Hematopoietic multipotent progenitor cell treated with erythropoietin and hydrocortisone succinate and interleukin-3 and kit ligand, for 6 days (in vitro differentiated cells): ENCODE measurements at regions not wholly inside any gene's neighbourhood (a gene's known extent, or its start where the extent isn't known, plus 50 kb on each side); places are given as distances from the start of the nearest gene placed in this dataset.
"Not testable (repeated sequence)": the region's sequence is repeated elsewhere in the genome, so short reads cannot be mapped to it uniquely, and the experiment has no call there.

Experiments
- DNase-seq: peaks from one replicate; pipeline ENCODE4 v3.0.0-alpha.2; 2015

DNA sequence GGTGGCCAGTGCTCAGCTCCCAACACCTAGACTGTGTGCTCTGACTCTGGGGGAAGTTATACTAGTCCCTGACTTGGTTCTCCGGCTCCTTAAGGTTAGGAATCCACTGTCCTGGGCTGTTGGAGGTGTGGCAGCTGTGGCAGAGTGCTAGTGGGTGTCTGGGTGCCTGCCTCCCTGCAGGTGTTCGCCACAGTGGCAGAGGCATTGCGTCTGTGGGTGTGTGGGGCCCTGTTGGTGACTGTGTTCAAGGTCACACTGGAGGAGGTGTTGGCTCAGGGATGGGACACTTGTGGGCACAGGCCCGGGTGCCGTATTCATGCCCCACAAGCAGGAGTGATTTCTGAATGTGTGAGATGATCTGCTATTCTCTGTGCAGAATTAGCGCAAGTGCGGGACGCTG lies 467.4 kb downstream of the TMEM121 start:
- DNase-seq, result no peak

DNA sequence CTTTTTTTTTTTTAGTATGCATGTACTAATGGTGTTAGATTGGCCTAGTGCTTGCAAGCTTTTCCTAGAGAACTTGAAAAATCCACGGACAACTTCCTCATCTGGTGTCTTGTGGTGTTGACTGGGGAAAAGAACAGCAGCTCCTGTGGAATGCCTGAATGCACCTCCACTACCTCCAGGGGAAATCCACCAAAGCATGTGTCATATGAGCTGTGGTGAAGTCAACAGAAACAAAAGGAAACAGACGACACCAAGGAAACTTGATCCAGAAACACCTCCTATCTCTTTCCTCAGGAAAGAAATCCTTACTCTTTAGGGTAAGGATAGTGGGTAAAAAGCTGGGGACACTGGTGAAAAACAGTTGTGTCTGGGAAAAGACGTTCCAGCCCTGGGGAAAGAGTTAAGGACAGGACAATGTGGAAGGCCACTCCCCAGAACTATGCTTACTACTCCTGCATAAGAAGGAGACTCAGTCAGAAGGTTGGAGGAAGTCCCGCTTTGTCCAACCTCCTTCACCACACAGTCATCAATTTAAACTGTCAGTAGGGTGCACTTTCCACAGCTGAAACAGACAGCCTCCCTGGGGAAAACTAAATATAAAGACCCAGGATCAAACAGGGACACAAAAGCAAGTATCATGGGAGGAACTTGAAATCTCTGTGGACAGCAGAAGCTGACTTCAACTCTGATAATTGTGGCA lies 468.8 kb downstream of the TMEM121 start:
- DNase-seq, result not testable (repeated sequence)

DNA sequence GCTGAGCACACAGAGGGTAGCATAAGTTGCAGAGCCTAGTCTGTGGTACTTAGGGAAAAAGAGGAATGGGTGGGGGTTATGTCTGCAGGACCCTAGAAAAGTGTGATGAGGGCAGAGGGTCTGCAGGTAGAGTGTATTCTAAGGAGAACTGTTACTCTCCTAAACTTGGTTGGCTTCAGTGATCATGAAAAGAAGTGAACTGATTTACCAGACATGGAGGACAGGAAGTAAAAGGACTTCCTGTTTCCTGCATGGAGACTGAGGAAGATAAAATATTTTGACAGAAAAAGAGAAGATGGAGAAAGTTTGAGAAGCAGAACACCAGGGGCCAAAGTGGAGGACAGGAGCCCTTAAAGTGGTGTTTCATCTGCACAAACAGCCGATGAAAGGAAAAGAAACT lies 472.2 kb downstream of the TMEM121 start:
- not testable (repeated sequence) for DNase-seq

DNA sequence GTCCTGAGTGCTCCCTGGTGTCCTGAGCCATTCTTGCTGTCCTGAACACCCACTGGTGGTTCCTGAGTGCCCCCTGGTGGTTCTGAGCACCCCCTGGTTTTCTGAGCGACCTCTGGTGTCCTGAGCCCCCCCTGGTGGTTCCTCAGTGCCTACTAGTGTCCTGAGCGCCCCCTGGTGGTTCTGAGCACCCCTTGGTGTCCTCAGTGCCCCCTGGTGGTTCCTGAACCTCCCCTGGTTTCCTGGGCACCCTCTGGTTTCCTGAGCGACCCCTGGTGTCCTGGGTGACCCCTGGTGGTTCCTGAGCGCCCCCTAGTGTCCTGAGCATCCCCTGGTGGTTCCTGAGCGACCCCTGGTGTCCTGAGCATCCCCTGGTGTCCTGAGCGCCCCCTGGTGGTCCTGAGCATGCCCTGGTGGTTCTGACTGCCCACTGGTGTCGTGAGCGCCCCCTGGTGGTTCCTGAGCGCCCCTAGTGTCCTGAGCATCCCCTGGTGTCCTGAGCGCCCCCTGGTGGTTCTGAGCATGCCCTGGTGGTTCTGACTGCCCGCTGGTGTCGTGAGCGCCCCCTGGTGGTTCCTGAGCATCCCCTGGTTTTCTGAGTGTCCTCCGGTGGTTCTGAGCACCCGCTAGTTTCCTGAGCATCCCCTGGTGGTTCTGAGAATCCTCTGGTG lies 473.1 kb downstream of the TMEM121 start:
- DNase-seq, result peak; percentile 93

DNA sequence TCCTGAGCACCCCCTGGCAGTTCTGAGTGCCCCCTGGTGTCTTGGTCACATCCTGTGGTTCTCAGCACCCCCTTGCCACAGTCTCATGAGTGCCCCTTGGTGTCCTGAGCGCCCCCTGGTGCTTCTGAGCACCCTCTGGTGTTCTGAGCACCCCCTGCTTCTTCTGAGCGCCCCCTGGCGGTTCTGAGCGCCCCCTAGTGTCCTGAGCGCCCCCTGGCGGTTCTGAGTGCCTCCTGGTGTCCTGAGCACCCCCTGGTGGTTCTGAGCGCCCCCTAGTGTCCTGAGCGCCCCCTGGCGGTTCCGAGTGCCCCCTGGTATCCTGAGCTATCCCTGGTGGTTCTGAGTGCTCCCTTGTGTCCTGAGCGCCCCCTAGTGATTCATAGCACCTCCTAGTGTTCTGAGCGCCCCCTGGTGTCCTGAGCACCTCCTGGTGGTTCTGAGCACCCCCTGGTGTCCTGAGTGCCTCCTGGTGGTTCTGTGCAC lies 473.7 kb downstream of the TMEM121 start:
- not testable (repeated sequence) for DNase-seq

DNA sequence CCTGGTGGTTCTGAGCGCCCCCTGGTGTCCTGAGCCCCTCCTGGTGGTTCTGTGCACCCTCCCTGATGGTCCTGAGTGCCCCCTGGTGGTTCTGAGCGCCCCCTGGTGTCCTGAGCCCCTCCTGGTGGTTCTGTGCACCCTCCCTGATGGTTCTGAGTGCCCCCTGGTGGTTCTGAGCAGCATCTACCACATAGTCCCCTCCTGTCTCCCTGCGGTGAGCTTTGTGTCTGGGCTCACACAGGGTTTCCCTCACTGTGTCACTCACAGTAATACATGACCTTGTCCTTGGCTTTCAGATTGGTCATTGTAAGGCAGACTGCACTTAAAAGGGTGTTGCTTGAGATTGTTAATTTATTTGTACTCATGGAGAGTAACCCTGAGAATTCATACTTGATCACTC lies 474.9 kb downstream of the TMEM121 start:
- peak; percentile 29 for DNase-seq

DNA sequence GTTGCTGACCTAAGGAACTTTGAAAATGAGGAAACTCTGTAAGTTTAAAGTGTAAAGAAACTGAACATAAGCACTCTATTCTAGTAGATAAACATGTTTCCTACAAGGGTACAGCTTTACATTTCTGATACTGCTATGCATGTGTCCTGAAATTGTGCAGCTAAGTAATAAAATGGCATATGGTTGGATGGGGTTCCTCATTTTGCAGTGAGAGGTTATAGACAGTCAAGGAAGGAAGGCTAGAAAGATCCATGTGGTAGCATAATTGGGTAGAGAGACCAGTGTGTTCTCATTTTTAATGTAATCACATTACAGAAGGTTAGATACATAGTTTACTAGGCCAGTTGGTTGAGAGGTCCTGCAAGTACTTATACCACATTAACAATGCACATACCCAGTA lies 477.0 kb downstream of the TMEM121 start:
- no peak for DNase-seq

DNA sequence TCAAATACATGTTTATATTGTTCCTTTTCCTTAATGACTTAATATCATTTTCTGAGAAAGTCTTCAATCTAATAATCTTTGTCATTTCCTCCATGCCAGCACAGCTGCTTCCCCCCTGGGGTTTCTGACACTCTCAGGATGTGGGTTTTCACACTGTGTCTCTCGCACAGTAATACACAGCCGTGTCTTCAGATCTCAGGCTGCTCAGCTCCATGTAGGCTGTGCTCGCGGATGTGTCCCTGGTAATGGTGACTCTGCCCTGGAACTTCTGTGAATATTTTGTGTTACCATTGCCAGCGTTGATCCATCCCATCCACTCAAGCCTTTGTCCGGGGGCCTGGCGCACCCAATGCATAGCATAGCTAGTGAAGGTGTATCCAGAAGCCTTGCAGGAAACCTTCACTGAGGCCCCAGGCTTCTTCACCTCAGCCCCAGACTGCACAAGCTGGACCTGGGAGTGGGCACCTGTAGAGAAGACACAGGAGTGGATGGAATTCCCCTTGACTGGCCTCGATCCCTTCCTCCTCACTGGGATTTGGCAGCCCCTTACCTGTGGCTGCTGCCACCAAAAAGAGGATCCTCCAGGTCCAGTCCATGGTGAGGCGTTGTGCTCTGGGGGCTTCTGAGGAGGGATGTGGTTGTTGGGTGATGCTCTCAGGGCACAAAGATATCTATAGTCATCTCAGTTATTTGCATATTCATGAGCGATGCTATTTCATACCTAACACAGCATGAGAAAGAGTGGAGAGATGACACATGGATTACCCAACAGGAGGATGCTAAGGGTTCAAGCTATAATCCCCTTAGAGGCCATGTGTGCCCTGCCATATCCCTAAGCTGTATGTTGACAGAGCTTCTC lies 478.8 kb downstream of the TMEM121 start:
- peak; percentile 46 for DNase-seq

DNA sequence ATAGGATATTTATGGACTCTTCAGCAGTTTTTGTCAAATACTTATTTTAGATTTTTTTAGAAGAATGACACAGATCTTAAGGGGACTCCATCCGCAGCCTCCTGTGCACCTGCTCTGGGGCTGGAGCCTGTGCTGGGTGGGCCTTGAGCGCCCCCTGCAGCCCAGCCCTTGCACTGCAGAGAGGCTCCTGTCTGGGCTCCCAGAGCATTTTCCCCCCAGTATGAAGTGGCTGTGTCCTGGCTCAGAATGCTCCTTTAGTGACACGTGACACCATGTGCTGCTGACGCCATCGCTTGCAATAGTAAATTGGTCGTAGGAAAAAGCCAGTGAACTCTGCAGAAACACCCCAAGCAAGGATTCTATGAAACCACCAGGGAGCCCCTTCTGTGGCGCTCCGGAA lies 479.7 kb downstream of the TMEM121 start:
- DNase-seq, result peak; percentile 55

DNA sequence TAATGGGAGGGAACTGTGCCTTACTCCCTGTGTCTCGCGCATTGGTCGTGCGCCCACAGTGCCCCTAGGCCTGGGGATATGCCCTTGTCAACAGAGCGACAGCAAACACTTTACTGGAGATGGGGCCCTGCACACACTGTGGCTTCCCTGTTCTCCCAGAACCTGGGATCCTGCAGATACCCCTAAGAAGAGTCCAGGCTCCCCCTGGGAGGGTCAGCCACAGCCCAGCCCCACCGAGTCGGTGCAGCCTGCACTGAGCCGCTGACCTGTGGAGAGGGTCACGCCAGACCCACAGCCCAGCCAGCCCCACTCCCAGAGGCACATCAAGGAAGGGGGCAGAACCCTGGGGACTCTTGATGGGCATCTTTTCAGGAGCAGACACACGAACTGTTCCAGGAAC lies 480.3 kb downstream of the TMEM121 start:
- DNase-seq, result not testable (repeated sequence)

DNA sequence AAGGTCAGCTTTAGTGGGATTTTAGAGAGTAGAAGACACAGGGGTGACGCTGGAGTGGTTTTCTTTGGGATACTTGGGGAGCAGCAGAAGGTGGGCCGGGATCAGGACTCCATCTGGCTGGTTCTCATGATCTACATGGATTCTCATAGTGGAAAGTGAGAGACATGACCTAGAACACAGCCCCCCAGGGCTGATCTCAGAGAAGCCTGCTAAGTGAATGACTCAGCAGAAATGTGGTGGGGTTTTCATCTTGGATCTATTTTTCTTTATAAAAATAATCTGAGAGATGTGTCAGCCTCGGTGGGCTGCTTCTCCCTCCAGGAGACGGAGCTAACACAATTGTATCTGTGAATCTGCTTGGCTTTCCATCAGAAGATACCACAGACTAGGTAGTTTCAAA lies 484.4 kb downstream of the TMEM121 start:
- DNase-seq, result no peak

DNA sequence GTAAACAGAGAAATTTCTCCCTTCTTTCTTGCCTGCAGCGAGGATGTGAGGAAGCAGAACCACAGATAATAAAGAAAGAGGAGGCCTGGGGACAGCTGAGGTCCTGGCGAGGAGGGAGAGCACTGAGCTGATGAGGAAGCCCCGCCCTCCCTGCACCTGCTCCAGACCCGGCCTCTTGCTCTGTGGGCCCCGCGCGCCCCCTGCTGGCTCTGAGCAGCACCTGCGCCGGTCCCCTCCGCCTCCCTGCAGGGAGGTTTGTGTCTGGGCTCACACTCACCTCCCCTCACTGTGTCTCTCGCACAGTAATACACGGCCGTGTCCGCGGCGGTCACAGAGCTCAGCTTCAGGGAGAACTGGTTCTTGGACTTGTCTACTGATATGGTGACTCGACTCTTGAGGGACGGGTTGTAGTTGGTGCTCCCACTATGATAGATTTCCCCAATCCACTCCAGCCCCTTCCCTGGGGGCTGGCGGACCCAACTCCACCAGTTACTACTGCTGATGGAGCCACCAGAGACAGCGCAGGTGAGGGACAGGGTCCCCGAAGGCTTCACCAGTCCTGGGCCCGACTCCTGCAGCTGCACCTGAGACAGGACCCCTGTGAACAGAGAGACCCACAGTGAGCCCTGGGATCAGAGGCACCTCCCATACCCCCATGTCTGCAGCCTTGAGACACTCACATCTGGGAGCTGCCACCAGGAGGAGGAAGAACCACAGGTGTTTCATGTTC lies 485.4 kb downstream of the TMEM121 start:
- peak; percentile 75 for DNase-seq

DNA sequence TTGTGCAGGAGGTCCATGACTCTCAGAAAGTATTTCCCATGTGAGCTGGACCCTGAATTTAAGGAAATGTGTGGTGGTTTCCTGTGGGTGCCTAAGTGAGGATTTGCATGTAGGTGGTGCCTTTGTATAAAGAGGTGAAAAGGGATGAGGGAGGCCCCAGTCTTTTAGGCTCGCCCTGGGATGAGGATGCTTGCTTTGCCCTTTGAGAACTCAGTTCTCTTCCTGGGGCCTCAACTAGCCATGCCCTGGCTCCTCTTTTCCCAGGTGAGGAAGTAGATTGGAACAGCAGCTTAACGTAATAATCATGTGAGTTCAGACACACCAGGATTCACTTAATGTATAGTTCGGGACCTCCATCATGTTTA lies 486.0 kb downstream of the TMEM121 start:
- not testable (repeated sequence) for DNase-seq

DNA sequence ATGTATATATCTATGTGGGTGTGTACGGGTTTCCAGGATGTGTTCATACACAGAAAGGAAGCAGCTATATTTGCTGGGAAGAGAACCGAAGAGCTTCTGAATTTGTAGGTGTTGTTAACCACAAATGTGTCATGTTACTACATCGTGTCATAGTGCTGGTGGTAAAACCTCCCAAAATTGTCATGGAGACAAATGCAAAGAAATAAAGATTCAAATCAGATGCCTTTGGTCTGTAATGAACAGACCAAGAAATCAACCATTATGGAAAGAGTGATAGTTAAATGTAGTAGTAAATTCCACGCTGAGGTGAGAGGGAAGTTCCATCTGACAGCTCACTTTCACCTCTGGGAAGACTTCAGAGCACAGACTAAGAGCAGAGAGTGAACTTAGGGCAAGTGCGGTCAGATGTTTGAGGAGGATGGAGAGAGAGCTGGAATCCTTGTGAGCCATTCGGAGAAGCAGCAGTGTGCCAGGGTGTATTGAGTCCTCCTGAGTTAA lies 487.5 kb downstream of the TMEM121 start:
- DNase-seq, result no peak

DNA sequence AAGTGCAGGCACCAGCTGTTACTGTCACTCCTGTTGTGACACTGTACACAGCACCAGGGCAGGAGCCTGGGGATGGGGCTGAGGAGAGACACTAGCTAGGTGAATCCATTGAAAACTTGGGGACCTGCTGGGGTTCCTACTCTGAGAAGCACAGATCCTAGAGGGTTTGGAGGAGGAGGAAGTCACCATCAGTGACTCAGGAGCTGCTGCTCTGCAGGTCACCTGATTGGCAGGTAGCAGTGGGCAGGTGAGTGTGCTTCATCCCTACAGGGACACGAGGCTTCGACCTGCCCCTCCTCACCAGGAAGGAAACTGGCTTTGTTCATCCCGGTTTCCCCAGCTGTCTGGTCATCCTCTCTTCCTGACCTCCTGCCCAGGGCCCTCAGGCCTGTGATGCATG lies 491.6 kb downstream of the TMEM121 start:
- not testable (repeated sequence) for DNase-seq

DNA sequence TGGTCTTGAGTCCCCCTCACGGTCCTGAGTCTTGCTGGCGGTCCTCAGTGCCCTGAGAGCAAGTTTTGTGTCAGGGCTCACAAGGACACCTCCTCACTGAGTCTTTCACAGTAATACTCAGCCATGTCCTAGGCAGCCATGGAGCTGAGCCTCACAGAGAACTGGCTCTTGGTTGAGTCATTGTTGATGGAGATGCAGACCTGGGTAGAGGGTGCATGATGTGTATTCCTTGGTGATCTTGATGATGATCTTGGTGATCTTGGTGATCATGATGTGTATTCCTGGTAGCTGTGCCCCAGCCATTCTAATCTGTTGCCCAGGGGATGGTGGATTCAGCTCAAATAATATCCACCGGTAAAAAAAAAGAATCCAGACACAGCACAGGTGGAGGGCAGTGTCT lies 495.4 kb downstream of the TMEM121 start:
- DNase-seq, result no peak

DNA sequence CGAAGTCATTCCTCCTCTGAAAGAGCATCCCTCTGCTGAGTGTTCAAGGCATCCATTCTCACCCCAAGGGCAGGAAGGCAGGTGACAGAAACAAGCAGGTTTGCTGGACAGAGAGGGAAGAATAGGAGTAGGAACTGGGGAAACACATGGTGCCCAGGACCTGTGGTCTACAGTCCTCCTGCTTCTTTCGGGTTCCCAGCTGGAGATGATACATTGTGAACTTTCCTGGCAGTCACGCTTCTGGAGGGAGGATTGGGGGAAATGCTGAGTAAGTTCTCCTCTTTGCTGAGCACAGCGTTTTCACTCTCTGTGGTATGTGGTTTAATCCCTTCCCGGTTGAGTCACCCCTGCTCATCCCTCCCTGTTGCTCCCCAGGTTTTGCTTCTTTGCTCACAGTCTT lies 496.3 kb downstream of the TMEM121 start:
- not testable (repeated sequence) for DNase-seq

DNA sequence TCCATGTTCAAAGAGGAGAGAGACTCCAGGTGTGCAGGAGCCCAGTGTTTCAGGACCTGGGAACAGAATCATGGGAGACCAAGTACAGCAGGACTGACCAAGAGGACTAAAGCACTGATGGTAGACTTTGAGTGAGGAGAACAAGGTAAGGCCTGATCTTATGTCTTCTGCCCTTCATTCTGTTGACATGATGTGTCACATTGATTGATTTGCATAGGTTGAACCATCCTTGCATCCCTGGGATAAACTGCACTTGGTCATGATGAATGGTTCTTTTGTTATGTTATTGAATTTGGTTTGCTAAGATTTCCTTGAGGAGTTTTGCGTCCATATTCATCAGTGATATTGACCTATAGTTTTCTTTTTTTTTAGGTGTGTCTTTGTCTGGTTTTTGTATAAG lies 497.0 kb downstream of the TMEM121 start:
- DNase-seq, result no peak

DNA sequence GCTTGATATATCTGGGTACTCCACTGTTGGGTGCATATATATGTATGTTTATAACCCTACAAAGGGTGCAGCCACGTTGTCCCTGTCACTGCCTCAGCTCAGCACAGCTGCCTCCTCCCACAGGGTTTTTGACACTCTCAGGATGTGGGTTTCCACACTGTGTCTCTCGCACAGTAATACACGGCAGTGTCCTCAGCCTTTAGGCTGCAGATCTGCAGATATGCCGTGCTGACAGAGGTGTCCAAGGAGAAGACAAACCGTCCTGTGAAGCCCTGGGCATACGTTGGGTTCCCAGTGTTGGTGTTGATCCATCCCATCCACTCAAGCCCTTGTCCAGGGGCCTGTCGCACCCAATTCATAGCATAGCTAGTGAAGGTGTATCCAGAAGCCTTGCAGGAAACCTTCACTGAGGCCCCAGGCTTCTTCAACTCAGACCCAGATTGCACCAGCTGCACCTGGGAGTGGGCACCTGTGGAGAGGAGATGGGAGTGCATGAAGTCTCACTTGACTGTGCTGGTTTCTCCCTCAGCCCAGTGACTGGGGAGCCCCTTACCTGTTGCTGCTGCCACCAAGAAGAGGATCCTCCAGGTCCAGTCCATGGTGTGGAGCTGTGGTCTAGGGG lies 498.7 kb downstream of the TMEM121 start:
- no peak for DNase-seq

DNA sequence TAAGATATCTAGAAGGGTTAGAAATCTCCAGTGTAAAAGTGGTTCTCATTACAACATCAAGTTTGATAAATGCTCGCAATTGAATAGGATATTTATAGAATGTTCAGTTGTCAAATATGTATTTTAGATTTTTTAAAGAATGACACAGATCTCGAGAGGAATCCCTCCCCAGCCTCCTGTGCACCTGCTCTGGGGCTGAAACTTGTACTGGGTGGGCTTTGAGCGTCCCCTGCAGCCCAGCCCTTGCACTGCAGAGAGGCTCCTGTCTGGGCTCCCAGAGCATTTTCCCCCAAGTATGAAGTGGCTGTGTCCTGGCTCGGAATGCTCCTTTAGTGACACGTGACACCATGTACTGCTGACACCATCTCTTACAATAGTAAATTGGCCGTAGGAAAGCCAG lies 499.6 kb downstream of the TMEM121 start:
- no peak for DNase-seq

DNA sequence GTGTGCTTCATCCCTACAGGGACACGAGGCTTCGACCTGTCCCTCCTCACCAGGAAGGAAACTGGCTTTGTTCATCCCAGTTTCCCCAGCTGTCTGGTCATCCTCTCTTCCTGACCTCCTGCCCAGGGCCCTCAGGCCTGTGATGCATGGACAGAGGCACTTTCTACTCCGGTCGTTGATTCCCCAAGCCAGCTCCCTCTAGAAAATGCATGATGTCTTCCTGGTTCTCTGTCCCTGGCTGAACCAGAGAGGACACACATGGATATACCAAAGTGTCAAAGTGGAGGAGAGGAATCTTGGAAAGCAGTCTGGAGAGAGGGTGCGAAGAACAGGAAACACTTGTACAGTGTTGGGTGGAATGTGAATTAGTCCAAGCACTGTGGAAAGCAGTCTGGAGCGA lies 501.4 kb downstream of the TMEM121 start:
- DNase-seq, result not testable (repeated sequence)

DNA sequence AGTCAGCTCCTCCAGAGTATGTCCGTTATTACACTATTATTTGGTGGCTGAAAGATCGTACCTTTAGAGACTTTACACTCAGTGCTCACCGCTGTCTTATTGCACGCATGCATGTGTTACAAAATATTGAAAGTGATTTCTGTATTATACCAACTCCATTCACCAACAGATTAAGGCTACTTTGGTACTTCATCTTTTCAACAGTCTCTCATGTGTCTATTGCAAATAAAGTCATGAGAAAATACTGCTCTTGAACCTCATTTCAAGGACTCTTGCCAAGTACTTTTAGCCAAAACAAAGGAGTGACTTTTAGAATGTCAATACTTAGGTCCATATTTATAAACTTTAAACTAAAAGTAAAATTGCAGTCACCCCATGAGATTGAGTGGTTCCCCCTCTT lies 503.6 kb downstream of the TMEM121 start:
- DNase-seq, result no peak
